Tibial nerve (tissue), 4 donors: ENCODE measurements at regions not wholly inside any gene's neighbourhood (a gene's known extent, or its start where the extent isn't known, plus 50 kb on each side); places are given as distances from the start of the nearest gene placed in this dataset.

Experiments used
- DNase-seq, 2 donors: peaks; one replicate each; pipeline ENCODE4 v3.0.0-alpha.2; 2019; ENCODE audit warnings: low spot score in 2 of 2
- H3K27ac ChIP-seq, 4 donors: fragments of 200-600 bp; sonication (generic) in 3 of 4; one replicate each; pipeline ENCODE4 v1.5.1; 2017 to 2019; ENCODE audit warnings: mild to moderate bottlenecking in 1 of 4
- H3K27me3 ChIP-seq, 2 donors: fragments of 200-600 bp; sonication (generic) in 1 of 2; one replicate each; pipeline versions ENCODE4 v1.5.1 to v1.6.0; 2017 to 2019
- H3K36me3 ChIP-seq, 3 donors: fragments of 200-600 bp; sonication (generic); one replicate each; pipeline ENCODE4 v1.5.1; 2018 to 2019
- H3K4me1 ChIP-seq, 4 donors: fragments of 200-600 bp; sonication (generic) in 3 of 4; one replicate each; pipeline ENCODE4 v1.5.1; 2017 to 2019
- H3K4me3 ChIP-seq, 4 donors: fragments of 200-600 bp; sonication (generic) in 3 of 4; one replicate each; pipeline ENCODE4 v1.5.1; 2017 to 2019; ENCODE audit warnings: mild to moderate bottlenecking in 1 of 4, moderate library complexity in 1 of 4
- H3K9me3 ChIP-seq, 4 donors: fragments of 200-600 bp; sonication (generic) in 3 of 4; one replicate each; pipeline ENCODE4 v1.5.1; 2017 to 2019
- CTCF ChIP-seq, 5 experiments: fragments of 200-600 bp in 3 of 5; fragments of 450-650 bp in 2 of 5; sonication (generic) in 3 of 5; IDR thresholded peaks; one replicate each; pipeline ENCODE4 v1.5.1; 2016 to 2019; ENCODE audit warnings: antibody characterized with exemption in 5 of 5, mild to moderate bottlenecking in 3 of 5, moderate library complexity in 2 of 5
- EP300 ChIP-seq, 2 donors: sonication (generic); formaldehyde crosslinking; IDR thresholded peaks; one replicate each; pipeline ENCODE4 v1.6.1; 2017; ENCODE audit warnings: antibody characterized with exemption in 2 of 2, mild to moderate bottlenecking in 1 of 2
- POLR2A ChIP-seq, 2 donors: fragments of 450-650 bp; IDR thresholded peaks; one replicate each; pipeline ENCODE4 v1.6.1; 2017; ENCODE audit warnings: antibody characterized with exemption in 2 of 2, mild to moderate bottlenecking in 2 of 2, moderate library complexity in 2 of 2
- WGBS, 2 donors: methylation state at CpG; one replicate each; pipeline ENCODE4 v1.1.5; 2018; 5-methylcytosine and 5-hydroxymethylcytosine counted together

- Histone ChIP-seq H3K4me3 (no peak overlapping the region), H3K4me1 (no peaks in the 10 kb centered on the region), H3K9me3 (no peaks in the 10 kb centered on the region), H3K27me3 (no peaks in the 10 kb centered on the region), H3K27ac (no peak overlapping the region), H3K36me3 (no peaks in the 10 kb centered on the region)
- no peak for DNase-seq
- no peak for TF ChIP-seq EP300 (IDR thresholded peaks at IDR 0.05)
- no peak for TF ChIP-seq POLR2A (IDR thresholded peaks at IDR 0.05)
- TF ChIP-seq CTCF (IDR thresholded peaks at IDR 0.05), result no peak
- WGBS, 2 donors, result 77 to 81% methylated on average over 2 of the region's 2 CpGs
Observed at GRCh38 chr21:25373126-25374082, 233.9 kb downstream of the MRPL39 start.

- no peak overlapping the region for H3K27ac ChIP-seq
- no peaks in the 10 kb centered on the region for H3K4me1 ChIP-seq
- H3K4me3 ChIP-seq, result no peak overlapping the region
- H3K9me3 ChIP-seq, result no peaks in the 10 kb centered on the region
- no peaks in the 10 kb centered on the region for H3K36me3 ChIP-seq
- WGBS, 2 donors, result 41 to 53% methylated on average over 5 of the region's 5 CpGs
- DNase-seq, result no peak
- no peaks in the 10 kb centered on the region for H3K27me3 ChIP-seq
- no peak for TF ChIP-seq EP300 (IDR thresholded peaks at IDR 0.05)
- no peak for TF ChIP-seq POLR2A (IDR thresholded peaks at IDR 0.05)
- TF ChIP-seq CTCF (IDR thresholded peaks at IDR 0.05), result no peak
Observed at GRCh38 chr21:25371841-25372425, 235.3 kb downstream of the MRPL39 start.

GRCh38 chr21:25370311-25370744 is 237.0 kb downstream of the MRPL39 start:
- no peak overlapping the region for H3K27ac ChIP-seq

GRCh38 chr21:25369524-25370300 is 237.6 kb downstream of the MRPL39 start:
- Histone ChIP-seq H3K27ac (no peak overlapping the region), H3K9me3 (no peaks in the 10 kb centered on the region), H3K4me1 (no peaks in the 10 kb centered on the region), H3K36me3 (no peaks in the 10 kb centered on the region), H3K4me3 (no peak overlapping the region), H3K27me3 (no peaks in the 10 kb centered on the region)
- TF ChIP-seq CTCF (IDR thresholded peaks at IDR 0.05) (no peak), EP300 (IDR thresholded peaks at IDR 0.05) (no peak), POLR2A (IDR thresholded peaks at IDR 0.05) (no peak)
- WGBS, 2 donors, result 57 to 59% methylated on average over 4 of the region's 4 CpGs
- no peak for DNase-seq

More at GRCh38 chr21:25370311-25370744, 237.0 kb downstream of the MRPL39 start:
- H3K4me1 ChIP-seq, result no peaks in the 10 kb centered on the region
- H3K4me3 ChIP-seq, result no peak overlapping the region
- H3K36me3 ChIP-seq, result no peaks in the 10 kb centered on the region
- no peak for DNase-seq
- TF ChIP-seq CTCF (IDR thresholded peaks at IDR 0.05) (no peak), POLR2A (IDR thresholded peaks at IDR 0.05) (no peak), EP300 (IDR thresholded peaks at IDR 0.05) (no peak)
- WGBS, 2 donors, result 52 to 61% methylated on average over 6 of the region's 6 CpGs
- H3K9me3 ChIP-seq, result no peaks in the 10 kb centered on the region
- no peaks in the 10 kb centered on the region for H3K27me3 ChIP-seq
